Mesenchymal stem cell (in vitro differentiated cells and primary cell): ENCODE measurements at regions not wholly inside any gene's neighbourhood (a gene's known extent, or its start where the extent isn't known, plus 50 kb on each side); places are given as distances from the start of the nearest gene placed in this dataset.
A peak's percentile ranks its signal among the peaks of the same experiment; 100 is the strongest.

Experiments used
- DNase-seq: peaks from one replicate; pipeline ENCODE4 v3.0.0-alpha.2; 2013
- H2AFZ ChIP-seq: one replicate; pipeline ENCODE4 v1.6.1; 2013; ENCODE audit warnings: low read depth, mild to moderate bottlenecking, control low read depth, inconsistent platforms, low read length, moderate library complexity
- H2AK5ac ChIP-seq: 2 replicates; pipeline ENCODE4 v1.6.1; 2013; ENCODE audit warnings: low read length, moderate library complexity, mild to moderate bottlenecking, inconsistent platforms; ENCODE audit not compliant: severe bottlenecking
- H2BK120ac ChIP-seq: one replicate; pipeline ENCODE4 v1.6.1; 2013; ENCODE audit warnings: low read depth, mild to moderate bottlenecking, inconsistent platforms, low read length, moderate library complexity
- H2BK12ac ChIP-seq, 2 experiments: one replicate each; pipeline ENCODE4 v1.6.1; 2013; ENCODE audit warnings: inconsistent platforms in 2 of 2, low read length in 2 of 2, mild to moderate bottlenecking in 2 of 2, moderate library complexity in 2 of 2, control low read depth in 1 of 2
- H2BK15ac ChIP-seq: one replicate; pipeline ENCODE4 v1.6.1; 2013; ENCODE audit warnings: mild to moderate bottlenecking, low read depth, inconsistent platforms; ENCODE audit not compliant: poor library complexity, severe bottlenecking
- H2BK5ac ChIP-seq: 2 replicates; pipeline ENCODE4 v1.6.1; 2013; ENCODE audit warnings: low read depth, mild to moderate bottlenecking, low read length, control low read depth, inconsistent platforms; ENCODE audit not compliant: poor library complexity, severe bottlenecking
- H3K14ac ChIP-seq, 2 experiments: one replicate each; pipeline ENCODE4 v1.6.1; 2013; ENCODE audit warnings: inconsistent platforms in 2 of 2, low read length in 2 of 2, control low read depth in 1 of 2, mild to moderate bottlenecking in 1 of 2, moderate library complexity in 1 of 2
- H3K18ac ChIP-seq, 2 experiments: one replicate each; pipeline ENCODE4 v1.6.1; 2013; ENCODE audit warnings: inconsistent platforms in 2 of 2, low read length in 2 of 2, control low read depth in 1 of 2, low read depth in 1 of 2, mild to moderate bottlenecking in 1 of 2
- H3K23ac ChIP-seq, 2 experiments: one replicate each; pipeline ENCODE4 v1.6.1; 2013; ENCODE audit warnings: inconsistent platforms in 2 of 2, low read length in 2 of 2, mild to moderate bottlenecking in 2 of 2, moderate library complexity in 2 of 2, control low read depth in 1 of 2
- H3K27ac ChIP-seq: 2 replicates; pipeline ENCODE4 v1.5.1; 2013; ENCODE audit warnings: mild to moderate bottlenecking, moderate library complexity, low read length, control low read depth, inconsistent platforms; ENCODE audit not compliant: poor library complexity, severe bottlenecking
- H3K27me3 ChIP-seq, 2 experiments: 2 replicates each; pipeline versions ENCODE4 v1.6.1 to v1.7.0; 2013; ENCODE audit warnings: low read length in 2 of 2, mild to moderate bottlenecking in 2 of 2, moderate library complexity in 2 of 2, control low read depth in 1 of 2, inconsistent platforms in 1 of 2; ENCODE audit not compliant: control insufficient read depth in 1 of 2, insufficient read depth in 1 of 2
- H3K36me3 ChIP-seq, 2 experiments: 2 replicates each; pipeline versions ENCODE4 v1.6.1 to v1.7.0; 2013; ENCODE audit warnings: low read length in 2 of 2, control low read depth in 1 of 2, inconsistent platforms in 1 of 2, low read depth in 1 of 2, mild to moderate bottlenecking in 1 of 2; ENCODE audit not compliant: insufficient read depth in 2 of 2, control insufficient read depth in 1 of 2
- H3K4ac ChIP-seq, 2 experiments: one replicate each; pipeline ENCODE4 v1.6.1; 2013; ENCODE audit warnings: inconsistent platforms in 2 of 2, low read length in 2 of 2, mild to moderate bottlenecking in 2 of 2, moderate library complexity in 2 of 2, control low read depth in 1 of 2, low read depth in 1 of 2
- H3K4me1 ChIP-seq: 2 replicates; pipeline ENCODE4 v1.6.1; 2013; ENCODE audit warnings: low read depth, low read length, control low read depth; ENCODE audit not compliant: control insufficient read depth, insufficient read depth
- H3K4me2 ChIP-seq: 2 replicates; pipeline ENCODE4 v1.6.1; 2013; ENCODE audit warnings: low read length, mild to moderate bottlenecking, inconsistent platforms; ENCODE audit not compliant: poor library complexity, severe bottlenecking
- H3K4me3 ChIP-seq, 2 experiments: 2 replicates each; pipeline versions ENCODE4 v1.5.1 to v1.7.0; 2013; ENCODE audit warnings: low read length in 2 of 2, mild to moderate bottlenecking in 2 of 2, control low read depth in 1 of 2, low read depth in 1 of 2; ENCODE audit not compliant: insufficient read depth in 1 of 2
- H3K79me1 ChIP-seq: replicated peaks from 2 replicates; pipeline ENCODE4 v1.6.1; 2013; ENCODE audit warnings: mild to moderate bottlenecking, control low read depth, low read length, inconsistent platforms; ENCODE audit not compliant: poor library complexity, severe bottlenecking
- H3K9ac ChIP-seq: 2 replicates; pipeline ENCODE4 v1.7.0; 2013; ENCODE audit warnings: mild to moderate bottlenecking, low read length, moderate library complexity
- H3K9me3 ChIP-seq: 2 replicates; pipeline ENCODE4 v1.7.0; 2013; ENCODE audit warnings: mild to moderate bottlenecking, low read length; ENCODE audit not compliant: control insufficient read depth
- H4K8ac ChIP-seq: one replicate; pipeline ENCODE4 v1.6.1; 2013; ENCODE audit warnings: inconsistent platforms, mild to moderate bottlenecking, low read length, moderate library complexity
- H4K91ac ChIP-seq: one replicate; pipeline ENCODE4 v1.6.1; 2013; ENCODE audit warnings: mild to moderate bottlenecking, low read length, inconsistent platforms
- WGBS: methylation state at CpG from one replicate; pipeline ENCODE4 v1.1.7; 2013; ENCODE audit warnings: mixed read lengths; 5-methylcytosine and 5-hydroxymethylcytosine counted together

DNA sequence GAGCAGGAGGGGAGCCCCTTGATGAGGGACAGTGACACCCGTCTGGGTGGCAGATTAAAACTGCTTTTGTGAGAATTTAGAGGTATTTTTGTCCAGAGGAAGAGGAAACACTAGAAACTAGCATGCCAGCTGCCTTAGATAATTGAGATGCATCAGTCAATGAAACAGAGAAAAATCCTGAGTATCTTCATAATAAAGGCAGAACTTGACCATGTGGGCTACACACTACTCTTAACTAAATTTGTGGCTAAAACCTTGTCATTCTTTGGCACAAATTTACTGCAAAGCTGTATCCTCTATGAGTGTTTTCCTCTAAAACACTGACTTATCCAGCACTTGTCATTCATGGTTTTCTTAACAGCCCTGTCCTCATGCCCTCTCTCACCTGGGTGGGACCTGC, 259.7 kb upstream of the TPM1 start:
- peak overlapping the region; percentile 33 to 91 for H2BK12ac ChIP-seq
- 73% methylated on average over 1 of the region's 1 CpG for WGBS

DNA sequence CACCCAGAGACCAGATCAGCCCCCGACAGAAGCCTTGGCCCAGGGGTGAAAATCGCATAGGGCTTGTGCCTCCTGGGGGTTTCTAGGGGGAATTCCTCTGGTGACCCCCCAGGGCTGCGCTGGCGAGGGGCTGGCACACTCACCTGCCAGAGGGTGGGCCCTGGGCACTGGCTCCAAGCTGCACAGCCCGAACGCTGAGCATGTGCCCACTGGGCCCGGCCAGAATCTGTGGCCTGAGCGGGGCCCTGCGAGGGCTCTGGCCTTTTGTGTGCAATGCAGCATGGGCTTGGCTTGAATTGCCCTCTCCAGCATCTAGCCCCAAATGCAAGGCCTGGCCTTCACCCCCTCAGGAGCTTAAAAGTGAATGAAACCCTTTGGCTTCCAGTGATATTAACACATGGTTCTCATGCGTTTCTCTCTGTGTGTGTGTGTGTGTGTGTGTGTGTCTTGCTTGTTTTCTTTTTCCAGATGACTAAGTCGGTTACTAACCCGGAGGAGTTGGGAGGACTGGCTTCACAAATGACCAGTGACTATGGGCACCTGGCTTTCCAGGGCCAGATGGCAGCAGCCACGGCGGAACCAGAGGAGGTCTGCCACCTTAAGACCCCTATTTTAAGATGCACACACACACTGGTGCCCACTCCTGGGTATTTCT, 259.1 kb upstream of the TPM1 start:
- peak overlapping the region; percentile 20 to 81 for H3K4ac ChIP-seq
- H3K36me3 ChIP-seq, result peaks cover 6 to 54% of the 10 kb centered on the region in 2 experiments
- no peak overlapping the region for H3K14ac ChIP-seq
- no peak overlapping the region for H3K4me3 ChIP-seq
- H4K8ac ChIP-seq, result peak overlapping the region; percentile 53
- H3K23ac ChIP-seq, result no peak overlapping the region
- DNase-seq, result peak; percentile 87
- H3K27ac ChIP-seq, result peak overlapping the region; percentile 74
- H4K91ac ChIP-seq, result peak overlapping the region; percentile 19
- no peak overlapping the region for H3K4me2 ChIP-seq
- peak overlapping the region; percentile 70 to 82 for H3K18ac ChIP-seq
- H2BK120ac ChIP-seq, result peak overlapping the region; percentile 50
- H3K4me1 ChIP-seq, result peaks cover 20% of the 10 kb centered on the region
- no peak overlapping the region for H2AFZ ChIP-seq
- H2BK5ac ChIP-seq, result peak overlapping the region; percentile 75
- H3K9me3 ChIP-seq, result no peaks in the 10 kb centered on the region
- no peak overlapping the region for H3K9ac ChIP-seq
- peak overlapping the region; percentile 31 to 91 for H2BK12ac ChIP-seq
- H3K27me3 ChIP-seq, result no peaks in the 10 kb centered on the region
- peak overlapping the region; percentile 100 for H2AK5ac ChIP-seq
- peak overlapping the region; percentile 73 for H2BK15ac ChIP-seq
- H3K79me1 ChIP-seq, result peaks cover 2% of the 10 kb centered on the region
- WGBS, result 77% methylated on average over 14 of the region's 14 CpGs

More for the DNA sequence above, 259.7 kb upstream of the TPM1 start:
- Histone ChIP-seq H3K4me1 (peaks cover 20% of the 10 kb centered on the region), H3K9me3 (no peaks in the 10 kb centered on the region), H3K18ac (peak overlapping the region; percentile 47 to 70), H3K9ac (no peak overlapping the region), H3K4me3 (no peak overlapping the region), H3K27me3 (no peaks in the 10 kb centered on the region), H2AK5ac (peak overlapping the region; percentile 92), H3K79me1 (peaks cover 2% of the 10 kb centered on the region), H3K4ac (peak overlapping the region; percentile 16 to 81), H4K8ac (peak overlapping the region; percentile 53), H3K23ac (no peak overlapping the region), H3K14ac (no peak overlapping the region), H3K4me2 (no peak overlapping the region), H3K36me3 (peaks cover 6 to 49% of the 10 kb centered on the region in 2 experiments), H2BK120ac (peak overlapping the region; percentile 81), H2AFZ (no peak overlapping the region), H2BK5ac (peak overlapping the region; percentile 75), H2BK15ac (peak overlapping the region; percentile 56), H4K91ac (peak overlapping the region; percentile 19), H3K27ac (peak overlapping the region; percentile 74)
- DNase-seq, result no peak

DNA sequence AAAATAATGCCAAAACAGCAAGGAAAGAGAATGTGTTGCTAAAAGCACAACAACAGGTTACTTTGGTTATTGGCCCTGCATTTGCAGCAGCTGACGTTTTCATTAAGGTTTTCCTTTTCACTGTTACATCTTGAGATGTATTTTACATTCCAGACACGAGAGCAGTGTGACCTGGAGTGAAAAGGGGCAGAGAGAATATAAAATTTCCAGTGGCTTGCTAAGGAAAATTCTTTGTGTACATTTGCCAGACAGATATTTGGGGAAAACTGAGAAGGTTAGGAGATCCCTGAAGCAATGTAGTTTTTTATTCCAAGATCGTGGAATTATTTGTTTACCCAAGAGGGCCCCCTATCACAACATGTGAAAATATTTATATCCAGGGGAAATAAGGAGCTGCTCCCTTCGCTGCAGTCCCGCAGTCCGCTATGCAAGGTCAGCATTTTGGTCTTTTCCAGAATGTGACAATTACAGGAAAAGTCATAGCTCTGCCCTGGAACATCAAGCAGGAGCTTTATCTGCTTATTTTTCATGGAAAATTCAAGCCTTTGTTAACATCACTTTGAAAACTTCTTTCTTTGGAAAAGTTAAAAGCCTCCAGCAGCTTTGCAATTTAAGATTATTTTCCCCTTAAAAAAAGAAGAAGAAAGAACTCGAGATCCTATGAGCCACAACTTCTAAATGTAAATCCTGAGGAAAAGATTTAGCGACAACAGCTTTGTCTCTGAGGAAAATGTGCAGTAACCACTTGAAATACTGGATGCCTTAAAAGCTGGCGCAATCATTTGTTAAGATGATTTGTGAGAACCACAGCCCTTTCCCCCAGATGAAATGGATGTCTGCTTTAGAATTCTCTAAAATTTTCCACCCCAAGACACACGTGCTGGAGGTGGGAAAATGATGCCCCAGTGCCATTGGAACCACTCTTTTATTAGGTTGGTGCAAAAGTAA, 256.4 kb upstream of the TPM1 start:
- Histone ChIP-seq H4K91ac (no peak overlapping the region), H3K4me1 (peaks cover 20% of the 10 kb centered on the region), H3K23ac (no peak overlapping the region), H2BK12ac (no peak overlapping the region), H3K9me3 (no peaks in the 10 kb centered on the region), H2AK5ac (peak overlapping the region; percentile 44), H3K27me3 (no peaks in the 10 kb centered on the region), H3K79me1 (peaks cover 2% of the 10 kb centered on the region), H2BK120ac (no peak overlapping the region), H3K18ac (peak overlapping the region in 1 of 2 experiments; percentile 47), H3K27ac (peak overlapping the region; percentile 3), H3K4me3 (no peak overlapping the region), H3K4ac (peak overlapping the region in 1 of 2 experiments; percentile 70), H3K4me2 (no peak overlapping the region), H2AFZ (no peak overlapping the region), H3K9ac (no peak overlapping the region), H2BK5ac (no peak overlapping the region), H3K36me3 (peaks cover 8 to 61% of the 10 kb centered on the region in 2 experiments), H3K14ac (no peak overlapping the region), H2BK15ac (no peak overlapping the region), H4K8ac (no peak overlapping the region)
- 26% methylated on average over 8 of the region's 10 CpGs for WGBS
- DNase-seq, result peak; percentile 67

DNA sequence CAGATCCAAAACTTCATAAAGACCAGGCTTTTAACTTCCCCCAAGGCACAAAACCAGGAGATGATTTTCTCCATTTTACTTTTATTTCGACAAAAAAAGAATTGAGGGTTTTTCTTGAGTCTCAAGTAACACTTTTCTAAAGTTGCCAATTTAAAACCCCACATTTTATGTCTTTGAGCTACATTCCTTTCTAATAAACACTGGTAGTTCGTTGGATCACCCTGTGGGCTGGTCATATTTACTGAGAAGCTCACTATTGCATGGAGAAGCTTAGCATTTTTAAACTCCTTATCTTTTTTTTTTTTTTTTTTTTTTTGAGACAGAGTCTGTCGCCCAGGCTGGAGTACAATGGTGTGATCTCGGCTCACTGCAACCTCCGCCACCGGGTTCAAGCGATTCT, 255.1 kb upstream of the TPM1 start:
- Histone ChIP-seq H3K4me1 (peaks cover 17% of the 10 kb centered on the region), H3K23ac (no peak overlapping the region), H3K79me1 (peaks cover 2% of the 10 kb centered on the region), H2AK5ac (no peak overlapping the region), H4K91ac (no peak overlapping the region), H4K8ac (no peak overlapping the region), H3K4me2 (no peak overlapping the region), H3K14ac (no peak overlapping the region), H3K27me3 (no peaks in the 10 kb centered on the region), H3K4ac (no peak overlapping the region), H3K36me3 (peaks cover 7 to 60% of the 10 kb centered on the region in 2 experiments), H3K9ac (no peak overlapping the region), H2BK12ac (no peak overlapping the region), H3K4me3 (no peak overlapping the region), H2BK15ac (no peak overlapping the region), H2AFZ (no peak overlapping the region), H3K18ac (no peak overlapping the region), H2BK5ac (no peak overlapping the region), H3K27ac (no peak overlapping the region), H3K9me3 (no peaks in the 10 kb centered on the region), H2BK120ac (no peak overlapping the region)
- 96% methylated on average over 5 of the region's 7 CpGs for WGBS
- DNase-seq, result no peak
